ENCODE measurements at regions not wholly inside any gene's neighbourhood (a gene's known extent, or its start where the extent isn't known, plus 50 kb on each side); places are given as distances from the start of the nearest gene placed in this dataset.

GRCh38 chrX:6759655-6760375, 224.9 kb upstream of the VCX3A start:
- Histone ChIP-seq H3K27me3 (no peaks in the 10 kb centered on the region), H3K36me3 (no peaks in the 10 kb centered on the region), H3K27ac (no peak overlapping the region), H3K4me1 (no peaks in the 10 kb centered on the region), H3K4me3 (no peak overlapping the region), H3K9me3 (no peaks in the 10 kb centered on the region)
- no peak for ATAC-seq (ENCODE audit: low FRiP score in 2 of 2)
- 86 to 89% methylated on average over 5 to 7 of the region's 7 CpGs for WGBS, 2 donors
- TF ChIP-seq CTCF (IDR thresholded peaks at IDR 0.05) = no peak
- TF ChIP-seq EP300 (IDR thresholded peaks at IDR 0.05) = no peak
- TF ChIP-seq POLR2AphosphoS5 (IDR thresholded peaks at IDR 0.05) = no peak
- TF ChIP-seq POLR2A (IDR thresholded peaks at IDR 0.05) = no peak
- no peak for DNase-seq

- H3K4me1 ChIP-seq = no peaks in the 10 kb centered on the region
- 84 to 89% methylated on average over 6 of the region's 6 CpGs for WGBS, 2 donors
- no peak for ATAC-seq (ENCODE audit: low FRiP score in 2 of 2)
Observed at GRCh38 chrX:6758234-6758633, 223.3 kb upstream of the VCX3A start.

GRCh38 chrX:6757631-6758030, 222.7 kb upstream of the VCX3A start:
- H3K36me3 ChIP-seq = no peaks in the 10 kb centered on the region
- H3K4me1 ChIP-seq = no peaks in the 10 kb centered on the region
- 90 to 95% methylated on average over 6 of the region's 6 CpGs for WGBS, 2 donors
- DNase-seq (no peak), ATAC-seq (ENCODE audit: low FRiP score in 2 of 2) (no peak)
- no peaks in the 10 kb centered on the region for H3K9me3 ChIP-seq
- H3K27me3 ChIP-seq = no peaks in the 10 kb centered on the region
- H3K27ac ChIP-seq = no peak overlapping the region
- TF ChIP-seq POLR2A (IDR thresholded peaks at IDR 0.05) = no peak
- TF ChIP-seq EP300 (IDR thresholded peaks at IDR 0.05) = no peak
- TF ChIP-seq POLR2AphosphoS5 (IDR thresholded peaks at IDR 0.05) = no peak
- TF ChIP-seq CTCF (IDR thresholded peaks at IDR 0.05) = no peak
- H3K4me3 ChIP-seq = no peak overlapping the region

More at GRCh38 chrX:6758234-6758633, 223.3 kb upstream of the VCX3A start:
- H3K27me3 ChIP-seq = no peaks in the 10 kb centered on the region
- no peak for TF ChIP-seq POLR2A (IDR thresholded peaks at IDR 0.05)
- TF ChIP-seq CTCF (IDR thresholded peaks at IDR 0.05) = no peak
- no peak for TF ChIP-seq EP300 (IDR thresholded peaks at IDR 0.05)
- TF ChIP-seq POLR2AphosphoS5 (IDR thresholded peaks at IDR 0.05) = no peak
- H3K4me3 ChIP-seq = no peak overlapping the region
- DNase-seq = no peak
- no peaks in the 10 kb centered on the region for H3K9me3 ChIP-seq
- no peak overlapping the region for H3K27ac ChIP-seq
- H3K36me3 ChIP-seq = no peaks in the 10 kb centered on the region

- TF ChIP-seq POLR2AphosphoS5 (IDR thresholded peaks at IDR 0.05) = no peak
- no peak for TF ChIP-seq EP300 (IDR thresholded peaks at IDR 0.05)
- no peak for TF ChIP-seq POLR2A (IDR thresholded peaks at IDR 0.05)
- TF ChIP-seq CTCF (IDR thresholded peaks at IDR 0.05) = no peak
- ATAC-seq (ENCODE audit: low FRiP score in 2 of 2) = no peak
- Histone ChIP-seq H3K9me3 (no peaks in the 10 kb centered on the region), H3K27ac (no peak overlapping the region), H3K27me3 (no peaks in the 10 kb centered on the region), H3K36me3 (no peaks in the 10 kb centered on the region), H3K4me1 (no peaks in the 10 kb centered on the region), H3K4me3 (no peak overlapping the region)
- DNase-seq = no peak
- 81 to 88% methylated on average over 3 of the region's 3 CpGs for WGBS, 2 donors
Observed at GRCh38 chrX:6748595-6748994, 213.7 kb upstream of the VCX3A start.
